CD4-positive, alpha-beta memory T cell (primary cell): ENCODE measurements at regions not wholly inside any gene's neighbourhood (a gene's known extent, or its start where the extent isn't known, plus 50 kb on each side); places are given as distances from the start of the nearest gene placed in this dataset.
"Not testable (repeated sequence)": the region's sequence is repeated elsewhere in the genome, so short reads cannot be mapped to it uniquely, and the experiment has no call there.

Experiments used
- CTCF ChIA-PET: fragments of 350-600 bp; sonication (Branson Sonifier 250); formaldehyde crosslinking; loops from one replicate; lab custom pipeline; 2021; ENCODE audit warnings: inconsistent platforms; ENCODE audit not compliant: partially characterized antibody; lab: Charles Lee
- POLR2A ChIA-PET: fragments of 350-600 bp; sonication (Branson Sonifier 250); formaldehyde crosslinking; loops from one replicate; lab custom pipeline; 2021; ENCODE audit not compliant: partially characterized antibody; lab: Charles Lee
- DNase-seq, 5 donors: peaks; one replicate each; pipeline versions ENCODE4 v3.0.0 to v3.0.0-alpha.2; 2020 to 2022; ENCODE audit warnings: mixed read lengths in 1 of 5
- H3K27ac ChIP-seq: one replicate; pipeline ENCODE4 v1.7.0; 2013; ENCODE audit warnings: low read depth, low read length
- H3K27me3 ChIP-seq: 2 replicates; pipeline ENCODE4 v1.7.0; 2013; ENCODE audit warnings: mild to moderate bottlenecking, low read length, moderate library complexity; ENCODE audit not compliant: insufficient read depth
- H3K36me3 ChIP-seq: 2 replicates; pipeline ENCODE4 v1.7.0; 2013; ENCODE audit warnings: mild to moderate bottlenecking, low read length, moderate library complexity; ENCODE audit not compliant: insufficient read depth
- H3K4me1 ChIP-seq: 2 replicates; pipeline ENCODE4 v1.7.0; 2013; ENCODE audit warnings: mild to moderate bottlenecking, low read length, moderate library complexity; ENCODE audit not compliant: insufficient read depth
- H3K4me3 ChIP-seq, 2 donors: one replicate each; pipeline ENCODE4 v1.7.0; 2013; ENCODE audit warnings: low read length in 2 of 2, mild to moderate bottlenecking in 1 of 2
- H3K9me3 ChIP-seq, 2 donors: one replicate each; pipeline ENCODE4 v1.7.0; 2013; ENCODE audit warnings: low read length in 2 of 2, control low read depth in 1 of 2; ENCODE audit not compliant: control insufficient read depth in 1 of 2
- H3K27ac Mint-ChIP-seq, 7 donors: one replicate each; pipeline ENCODE4 v1.8.0; 2020 to 2021; ENCODE audit warnings: mixed read lengths in 7 of 7, mild to moderate bottlenecking in 6 of 7, inconsistent platforms in 3 of 7, moderate library complexity in 3 of 7
- H3K27me3 Mint-ChIP-seq, 2 donors: one replicate each; pipeline ENCODE4 v1.8.0; 2020 to 2021; ENCODE audit warnings: mixed read lengths in 2 of 2
- H3K36me3 Mint-ChIP-seq, 2 donors: one replicate each; pipeline ENCODE4 v1.8.0; 2020 to 2021; ENCODE audit warnings: mixed read lengths in 2 of 2, inconsistent platforms in 1 of 2, mild to moderate bottlenecking in 1 of 2
- H3K4me1 Mint-ChIP-seq, 4 donors: one replicate each; pipeline ENCODE4 v1.8.0; 2020 to 2021; ENCODE audit warnings: mixed read lengths in 4 of 4, mild to moderate bottlenecking in 1 of 4
- H3K4me3 Mint-ChIP-seq, 8 donors: one replicate each; pipeline ENCODE4 v1.8.0; 2020 to 2021; ENCODE audit warnings: mixed read lengths in 8 of 8, mild to moderate bottlenecking in 7 of 8, moderate library complexity in 6 of 8, inconsistent platforms in 3 of 8
- H3K9me3 Mint-ChIP-seq, 8 donors: one replicate each; pipeline ENCODE4 v1.8.0; 2020 to 2021; ENCODE audit warnings: mixed read lengths in 8 of 8, mild to moderate bottlenecking in 5 of 8, inconsistent platforms in 3 of 8, moderate library complexity in 1 of 8
- intact Hi-C: fragments of 100-400 bp; cut with micrococcal nuclease; formaldehyde crosslinking; loops from one replicate; pipeline ENCODE4 v1.15.1; 2023

DNA sequence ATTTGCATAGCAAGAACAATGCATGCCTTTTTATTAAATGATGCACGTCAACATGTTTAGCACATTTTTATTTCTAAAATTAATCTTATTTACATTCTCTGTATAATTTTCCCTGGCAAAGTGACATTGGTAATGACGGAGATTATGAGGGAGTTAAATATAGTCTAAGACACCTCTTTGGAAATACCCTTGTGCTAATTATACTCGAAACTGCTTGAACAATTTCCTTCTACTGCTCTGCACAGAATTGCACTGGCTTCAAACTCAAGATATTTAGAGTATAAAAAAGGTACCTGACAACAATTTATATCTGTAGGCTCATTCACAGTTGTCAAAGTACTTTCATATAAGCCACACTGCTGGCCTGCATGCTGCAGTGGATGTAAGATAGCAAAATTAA is 602.7 kb downstream of the NXPH1 start:
- Histone ChIP-seq H3K36me3 (no peaks in the 10 kb centered on the region), H3K4me3 (no peak overlapping the region), H3K27me3 (no peaks in the 10 kb centered on the region), H3K9me3 (no peaks in the 10 kb centered on the region), H3K27ac (no peak overlapping the region), H3K4me1 (no peaks in the 10 kb centered on the region)
- CTCF ChIA-PET = no interaction called here
- intact Hi-C loops = no loop called here
- Mint-ChIP-seq H3K36me3 (no peaks in the 10 kb centered on the region), H3K4me1 (no peaks in the 10 kb centered on the region), H3K4me3 (no peak overlapping the region), H3K9me3 (peaks cover 0 to 8% (median 2%) of the 10 kb centered on the region in 8 donors), H3K27me3 (no peaks in the 10 kb centered on the region), H3K27ac (no peak overlapping the region)
- no peak for DNase-seq
- POLR2A ChIA-PET = no interaction called here

DNA sequence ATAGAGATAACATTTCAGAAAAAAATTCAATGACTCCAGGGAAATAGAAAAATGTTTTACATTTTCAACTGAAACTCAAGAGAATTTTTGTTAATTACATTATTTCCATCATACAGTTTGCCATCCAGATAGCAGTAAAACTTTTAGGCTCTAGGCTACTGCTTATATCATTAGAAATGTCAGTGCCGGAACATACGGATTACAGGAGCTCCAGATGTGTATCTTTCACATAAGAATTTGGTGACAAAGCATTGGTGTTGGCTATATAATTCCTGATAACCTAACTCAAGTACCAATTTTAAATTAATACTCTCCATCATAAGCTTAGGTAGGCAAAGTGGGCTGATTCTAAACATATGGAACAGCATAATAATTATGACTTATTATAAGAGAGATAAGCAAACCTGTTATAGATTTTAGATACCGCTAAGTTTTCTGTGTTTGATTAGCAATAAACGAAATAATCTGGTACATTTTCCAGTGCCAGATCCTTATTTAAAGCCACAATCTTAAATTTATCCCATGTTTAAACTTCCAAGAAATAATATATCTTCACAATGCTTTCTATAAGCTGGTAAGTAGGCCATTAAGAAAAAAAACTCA is 637.9 kb downstream of the NXPH1 start:
- Histone ChIP-seq H3K27me3 (no peaks in the 10 kb centered on the region), H3K9me3 (no peaks in the 10 kb centered on the region), H3K27ac (no peak overlapping the region), H3K36me3 (no peaks in the 10 kb centered on the region), H3K4me3 (no peak overlapping the region), H3K4me1 (no peaks in the 10 kb centered on the region)
- Mint-ChIP-seq H3K4me1 (no peaks in the 10 kb centered on the region), H3K27ac (no peak overlapping the region), H3K9me3 (peaks cover 0 to 14% (median 10%) of the 10 kb centered on the region in 8 donors), H3K27me3 (no peaks in the 10 kb centered on the region), H3K36me3 (no peaks in the 10 kb centered on the region), H3K4me3 (no peak overlapping the region)
- CTCF ChIA-PET = no interaction called here
- no peak for DNase-seq
- POLR2A ChIA-PET = no interaction called here
- intact Hi-C loops = no loop called here

DNA sequence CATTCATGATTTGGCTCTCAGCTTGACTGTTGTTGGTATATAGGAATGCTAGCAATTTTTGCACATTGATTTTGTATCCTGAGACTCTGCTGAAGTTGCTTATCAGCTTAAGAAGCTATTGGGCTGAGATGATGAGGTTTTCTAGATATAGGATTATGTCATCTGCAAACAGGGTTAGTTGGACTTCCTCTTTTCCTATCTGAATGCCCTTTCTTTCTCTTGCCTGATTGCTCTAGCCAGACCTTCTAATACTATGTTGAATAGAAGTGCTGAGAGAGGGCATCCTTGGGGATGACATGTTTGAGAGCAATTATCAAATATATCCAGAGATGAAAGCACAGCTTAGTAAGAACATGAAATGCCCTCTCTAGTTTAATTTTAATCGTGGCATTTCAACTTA is 642.4 kb downstream of the NXPH1 start:
- H3K4me1 ChIP-seq, H3K4me3 ChIP-seq, H3K27me3 Mint-ChIP-seq, H3K27me3 ChIP-seq, CTCF ChIA-PET, DNase-seq, H3K36me3 ChIP-seq, H3K9me3 ChIP-seq, H3K4me1 Mint-ChIP-seq, intact Hi-C loops, H3K4me3 Mint-ChIP-seq, H3K27ac Mint-ChIP-seq, H3K27ac ChIP-seq, H3K36me3 Mint-ChIP-seq, POLR2A ChIA-PET, H3K9me3 Mint-ChIP-seq: not testable (repeated sequence)

DNA sequence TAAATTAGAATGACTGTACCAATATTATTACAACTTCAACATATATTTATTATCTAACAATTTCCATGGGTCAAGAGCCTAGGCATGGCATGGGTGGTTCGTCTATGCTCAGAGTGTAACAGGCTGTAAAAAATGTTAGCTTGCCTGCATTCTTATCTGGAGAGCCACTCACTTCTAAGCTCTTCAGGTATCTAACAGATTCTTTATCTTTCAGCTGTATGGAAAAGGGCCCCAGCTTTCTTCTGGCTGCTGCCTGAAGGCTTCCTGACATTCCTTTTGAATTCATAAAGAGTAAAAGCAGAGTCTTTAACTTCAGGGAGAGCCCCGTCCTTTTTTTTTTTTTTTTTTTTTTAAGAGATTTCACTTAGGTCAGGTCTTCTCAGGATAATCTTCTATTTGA is 648.8 kb downstream of the NXPH1 start:
- H3K9me3 Mint-ChIP-seq = peaks cover 0 to 8% (median 3%) of the 10 kb centered on the region in 8 donors
- H3K4me3 ChIP-seq = no peak overlapping the region
- no peaks in the 10 kb centered on the region for H3K4me1 Mint-ChIP-seq
- no peaks in the 10 kb centered on the region for H3K27me3 Mint-ChIP-seq
- POLR2A ChIA-PET = no interaction called here
- DNase-seq = no peak
- H3K9me3 ChIP-seq = no peaks in the 10 kb centered on the region
- no peaks in the 10 kb centered on the region for H3K36me3 Mint-ChIP-seq
- H3K27ac Mint-ChIP-seq = no peak overlapping the region
- no peaks in the 10 kb centered on the region for H3K4me1 ChIP-seq
- CTCF ChIA-PET = no interaction called here
- no peaks in the 10 kb centered on the region for H3K36me3 ChIP-seq
- H3K27ac ChIP-seq = no peak overlapping the region
- H3K27me3 ChIP-seq = no peaks in the 10 kb centered on the region
- intact Hi-C loops = no loop called here
- H3K4me3 Mint-ChIP-seq = peak overlapping the region in 1 of 8 donors; percentile 10

DNA sequence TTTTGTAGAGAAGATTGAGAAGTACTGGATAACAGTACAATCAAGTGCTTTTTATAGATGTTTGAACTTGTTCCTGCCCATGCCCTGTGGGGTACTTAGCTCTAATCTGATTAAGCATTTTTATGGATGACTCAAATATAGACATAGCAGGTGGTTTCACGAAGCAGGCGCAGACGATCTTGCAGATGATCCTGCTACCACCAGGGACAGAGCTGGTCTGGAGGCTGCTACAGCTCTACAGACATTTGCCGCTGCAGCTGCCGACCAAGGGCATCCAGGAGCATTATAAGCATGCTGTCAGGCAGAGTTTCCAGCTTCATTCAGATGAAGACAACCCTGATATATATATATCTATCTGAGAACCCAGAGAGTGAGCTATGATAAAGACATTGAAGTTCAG is 650.4 kb downstream of the NXPH1 start:
- H3K27me3 ChIP-seq = no peaks in the 10 kb centered on the region
- DNase-seq = no peak
- ChIA-PET CTCF (no interaction called here), POLR2A (no interaction called here)
- intact Hi-C loops = no loop called here
- Mint-ChIP-seq H3K9me3 (peaks cover 0 to 8% (median under 1%) of the 10 kb centered on the region in 8 donors), H3K4me1 (no peaks in the 10 kb centered on the region), H3K36me3 (no peaks in the 10 kb centered on the region), H3K4me3 (no peak overlapping the region), H3K27ac (no peak overlapping the region), H3K27me3 (no peaks in the 10 kb centered on the region)
- H3K36me3 ChIP-seq = no peaks in the 10 kb centered on the region
- no peaks in the 10 kb centered on the region for H3K4me1 ChIP-seq
- no peak overlapping the region for H3K4me3 ChIP-seq
- H3K27ac ChIP-seq = no peak overlapping the region
- no peaks in the 10 kb centered on the region for H3K9me3 ChIP-seq

DNA sequence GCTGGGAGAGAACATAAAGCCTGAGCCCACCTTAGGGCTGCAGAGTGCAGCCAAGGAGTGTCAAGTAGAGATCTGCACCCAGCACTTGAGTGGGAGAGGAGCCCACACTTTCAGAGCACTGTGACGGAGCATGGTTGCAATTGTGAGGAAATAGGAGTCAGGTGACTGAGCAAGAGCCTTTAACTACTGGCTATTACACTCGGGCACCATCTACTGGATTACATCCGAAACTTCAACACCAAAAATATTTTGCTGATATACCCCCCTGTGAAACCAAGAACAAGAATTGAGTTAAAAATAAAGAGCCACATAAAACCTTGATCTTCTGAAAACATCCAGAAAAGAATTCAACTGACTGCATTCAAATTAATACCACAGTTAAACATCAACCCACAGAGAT is 657.9 kb downstream of the NXPH1 start:
- H3K4me3 ChIP-seq = no peak overlapping the region
- H3K27ac ChIP-seq = no peak overlapping the region
- Mint-ChIP-seq H3K27me3 (no peaks in the 10 kb centered on the region), H3K9me3 (peaks cover 0 to 11% (median 2%) of the 10 kb centered on the region in 8 donors), H3K36me3 (no peaks in the 10 kb centered on the region), H3K27ac (no peak overlapping the region), H3K4me3 (no peak overlapping the region), H3K4me1 (no peaks in the 10 kb centered on the region)
- H3K9me3 ChIP-seq = no peaks in the 10 kb centered on the region
- no peak for DNase-seq
- intact Hi-C loops = no loop called here
- ChIA-PET POLR2A (no interaction called here), CTCF (no interaction called here)
- no peaks in the 10 kb centered on the region for H3K36me3 ChIP-seq
- H3K27me3 ChIP-seq = no peaks in the 10 kb centered on the region
- no peaks in the 10 kb centered on the region for H3K4me1 ChIP-seq

DNA sequence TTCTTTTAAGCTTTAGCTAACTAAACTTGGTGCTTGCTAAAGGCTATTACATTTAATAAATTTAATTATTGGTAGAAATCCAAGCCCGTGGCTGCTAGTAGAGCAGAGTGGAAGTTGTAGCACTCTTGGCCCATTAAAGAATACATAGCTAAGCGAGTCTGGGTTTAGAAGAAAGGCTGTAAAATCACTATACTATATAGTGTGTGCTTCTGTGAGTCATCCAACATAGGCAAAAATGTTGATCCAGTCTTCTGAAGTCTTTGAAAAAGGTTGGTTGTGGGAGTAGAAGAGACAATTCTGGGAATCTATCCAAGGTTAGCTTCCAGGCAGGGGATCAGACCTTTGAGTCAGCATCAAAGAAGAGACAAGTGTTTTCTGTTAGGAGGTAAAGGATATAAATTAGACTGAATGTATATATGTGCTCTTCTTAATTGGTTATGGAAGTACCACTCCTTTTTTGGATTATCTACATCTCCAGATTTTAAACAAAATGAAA is 664.2 kb downstream of the NXPH1 start:
- no peak overlapping the region for H3K4me3 ChIP-seq
- Mint-ChIP-seq H3K9me3 (peaks cover 0 to 12% (median 2%) of the 10 kb centered on the region in 8 donors), H3K4me3 (no peak overlapping the region), H3K27ac (no peak overlapping the region), H3K36me3 (no peaks in the 10 kb centered on the region), H3K4me1 (no peaks in the 10 kb centered on the region), H3K27me3 (no peaks in the 10 kb centered on the region)
- ChIA-PET CTCF (no interaction called here), POLR2A (no interaction called here)
- intact Hi-C loops = no loop called here
- H3K9me3 ChIP-seq = no peaks in the 10 kb centered on the region
- no peaks in the 10 kb centered on the region for H3K36me3 ChIP-seq
- no peaks in the 10 kb centered on the region for H3K27me3 ChIP-seq
- no peak for DNase-seq
- no peaks in the 10 kb centered on the region for H3K4me1 ChIP-seq
- H3K27ac ChIP-seq = no peak overlapping the region

DNA sequence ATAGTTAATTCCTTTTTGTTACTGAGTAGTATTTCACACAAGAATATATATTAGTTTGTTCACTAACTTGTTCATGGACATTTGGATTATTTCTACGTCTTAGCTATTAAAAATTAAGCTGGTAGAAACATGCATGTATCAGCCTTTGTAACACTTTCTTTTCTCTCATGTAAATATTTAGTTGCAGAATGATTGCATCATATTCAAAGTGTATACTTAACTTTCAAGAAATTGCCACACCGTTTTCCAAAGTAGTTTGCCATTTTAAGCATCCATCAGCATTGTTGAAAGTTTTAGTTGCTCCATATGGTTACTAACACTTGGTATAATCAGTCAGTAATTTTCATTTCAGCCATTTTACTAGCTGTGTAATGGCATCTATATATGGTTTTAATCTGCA is 666.9 kb downstream of the NXPH1 start:
- no peak overlapping the region for H3K27ac ChIP-seq
- Mint-ChIP-seq H3K27me3 (no peaks in the 10 kb centered on the region), H3K4me3 (no peak overlapping the region), H3K4me1 (no peaks in the 10 kb centered on the region), H3K9me3 (peaks cover 0 to 8% (median 2%) of the 10 kb centered on the region in 8 donors), H3K36me3 (no peaks in the 10 kb centered on the region), H3K27ac (no peak overlapping the region)
- H3K36me3 ChIP-seq = no peaks in the 10 kb centered on the region
- no peaks in the 10 kb centered on the region for H3K4me1 ChIP-seq
- H3K9me3 ChIP-seq = no peaks in the 10 kb centered on the region
- H3K27me3 ChIP-seq = no peaks in the 10 kb centered on the region
- DNase-seq = no peak
- no peak overlapping the region for H3K4me3 ChIP-seq
- intact Hi-C loops = no loop called here
- CTCF ChIA-PET = no interaction called here
- POLR2A ChIA-PET = no interaction called here
